CD8-positive, alpha-beta memory T cell (primary cell): ENCODE measurements at regions not wholly inside any gene's neighbourhood (a gene's known extent, or its start where the extent isn't known, plus 50 kb on each side); places are given as distances from the start of the nearest gene placed in this dataset.

ENCODE experiments used
- CTCF ChIA-PET: fragments of 350-600 bp; sonication (Branson Sonifier 250); formaldehyde crosslinking; loops from one replicate; lab custom pipeline; 2021; ENCODE audit warnings: antibody characterized with exemption; lab: Charles Lee
- POLR2A ChIA-PET: fragments of 350-600 bp; sonication (Branson Sonifier 250); formaldehyde crosslinking; loops from one replicate; lab custom pipeline; 2021; ENCODE audit warnings: antibody characterized with exemption; lab: Charles Lee
- DNase-seq, 5 donors: peaks; one replicate each; pipeline versions ENCODE4 v3.0.0 to v3.0.0-alpha.2; 2020 to 2022; ENCODE audit warnings: mixed read lengths in 1 of 5
- H3K27ac ChIP-seq: one replicate; pipeline ENCODE4 v1.7.0; 2013; ENCODE audit warnings: low read depth, mild to moderate bottlenecking, low read length, moderate library complexity
- H3K27me3 ChIP-seq: 2 replicates; pipeline ENCODE4 v1.7.0; 2013; ENCODE audit warnings: low read length, mild to moderate bottlenecking; ENCODE audit not compliant: insufficient read depth, poor library complexity, severe bottlenecking
- H3K36me3 ChIP-seq: 2 replicates; pipeline ENCODE4 v1.7.0; 2013; ENCODE audit warnings: mild to moderate bottlenecking, low read length, moderate library complexity; ENCODE audit not compliant: insufficient read depth
- H3K4me1 ChIP-seq: 2 replicates; pipeline ENCODE4 v1.7.0; 2013; ENCODE audit warnings: mild to moderate bottlenecking, low read length, moderate library complexity; ENCODE audit not compliant: insufficient read depth
- H3K4me3 ChIP-seq: 2 replicates; pipeline ENCODE4 v1.7.0; 2013; ENCODE audit warnings: mild to moderate bottlenecking, low read length
- H3K9me3 ChIP-seq: 2 replicates; pipeline ENCODE4 v1.7.0; 2013; ENCODE audit warnings: mild to moderate bottlenecking, low read length
- H3K27ac Mint-ChIP-seq, 8 donors: one replicate each; pipeline ENCODE4 v1.8.0; 2020 to 2021; ENCODE audit warnings: mixed read lengths in 8 of 8, mild to moderate bottlenecking in 6 of 8, inconsistent platforms in 3 of 8, moderate library complexity in 3 of 8
- H3K27me3 Mint-ChIP-seq, 2 donors: one replicate each; pipeline ENCODE4 v1.8.0; 2020 to 2021; ENCODE audit warnings: mixed read lengths in 2 of 2, mild to moderate bottlenecking in 1 of 2, moderate library complexity in 1 of 2
- H3K36me3 Mint-ChIP-seq, 3 donors: one replicate each; pipeline ENCODE4 v1.8.0; 2020 to 2021; ENCODE audit warnings: mixed read lengths in 3 of 3, inconsistent platforms in 1 of 3, mild to moderate bottlenecking in 1 of 3
- H3K4me1 Mint-ChIP-seq, 3 donors: one replicate each; pipeline ENCODE4 v1.8.0; 2020 to 2021; ENCODE audit warnings: mixed read lengths in 3 of 3, inconsistent platforms in 1 of 3, mild to moderate bottlenecking in 1 of 3
- H3K4me3 Mint-ChIP-seq, 7 donors: one replicate each; pipeline ENCODE4 v1.8.0; 2020 to 2021; ENCODE audit warnings: mixed read lengths in 7 of 7, mild to moderate bottlenecking in 6 of 7, moderate library complexity in 4 of 7, inconsistent platforms in 2 of 7
- H3K9me3 Mint-ChIP-seq, 5 donors: one replicate each; pipeline ENCODE4 v1.8.0; 2020 to 2022; ENCODE audit warnings: mixed read lengths in 5 of 5, mild to moderate bottlenecking in 3 of 5, moderate library complexity in 2 of 5, inconsistent platforms in 1 of 5

GRCh38 chr22:27255580-27255979 is 546.0 kb downstream of the MN1 start:
- H3K27ac Mint-ChIP-seq = no peak overlapping the region
- CTCF ChIA-PET = no interaction called here
- DNase-seq = no peak
- H3K36me3 Mint-ChIP-seq = peaks cover 0 to 2% (median 0%) of the 10 kb centered on the region in 3 donors
- peaks cover 6 to 25% (median 15%) of the 10 kb centered on the region in 5 donors for H3K9me3 Mint-ChIP-seq
- POLR2A ChIA-PET = no interaction called here
- Histone ChIP-seq H3K9me3 (no peaks in the 10 kb centered on the region), H3K36me3 (no peaks in the 10 kb centered on the region), H3K27me3 (no peaks in the 10 kb centered on the region), H3K27ac (no peak overlapping the region), H3K4me3 (no peak overlapping the region), H3K4me1 (no peaks in the 10 kb centered on the region)
- no peak overlapping the region for H3K4me3 Mint-ChIP-seq
- no peaks in the 10 kb centered on the region for H3K4me1 Mint-ChIP-seq
- H3K27me3 Mint-ChIP-seq = peaks cover 7% of the 10 kb centered on the region in 2 donors

- Mint-ChIP-seq H3K27me3 (peaks cover 3 to 17% of the 10 kb centered on the region in 2 donors), H3K4me3 (no peak overlapping the region), H3K9me3 (peaks cover 6 to 24% (median 14%) of the 10 kb centered on the region in 5 donors), H3K4me1 (no peaks in the 10 kb centered on the region), H3K36me3 (peaks cover 0 to 2% (median 0%) of the 10 kb centered on the region in 3 donors), H3K27ac (no peak overlapping the region)
- no peak for DNase-seq
- no peaks in the 10 kb centered on the region for H3K36me3 ChIP-seq
- H3K27me3 ChIP-seq = no peaks in the 10 kb centered on the region
- no peaks in the 10 kb centered on the region for H3K4me1 ChIP-seq
- H3K9me3 ChIP-seq = no peaks in the 10 kb centered on the region
- H3K27ac ChIP-seq = no peak overlapping the region
- H3K4me3 ChIP-seq = no peak overlapping the region
- CTCF ChIA-PET = no interaction called here
- POLR2A ChIA-PET = no interaction called here
Observed at GRCh38 chr22:27257987-27258386, 543.6 kb downstream of the MN1 start.

DNA sequence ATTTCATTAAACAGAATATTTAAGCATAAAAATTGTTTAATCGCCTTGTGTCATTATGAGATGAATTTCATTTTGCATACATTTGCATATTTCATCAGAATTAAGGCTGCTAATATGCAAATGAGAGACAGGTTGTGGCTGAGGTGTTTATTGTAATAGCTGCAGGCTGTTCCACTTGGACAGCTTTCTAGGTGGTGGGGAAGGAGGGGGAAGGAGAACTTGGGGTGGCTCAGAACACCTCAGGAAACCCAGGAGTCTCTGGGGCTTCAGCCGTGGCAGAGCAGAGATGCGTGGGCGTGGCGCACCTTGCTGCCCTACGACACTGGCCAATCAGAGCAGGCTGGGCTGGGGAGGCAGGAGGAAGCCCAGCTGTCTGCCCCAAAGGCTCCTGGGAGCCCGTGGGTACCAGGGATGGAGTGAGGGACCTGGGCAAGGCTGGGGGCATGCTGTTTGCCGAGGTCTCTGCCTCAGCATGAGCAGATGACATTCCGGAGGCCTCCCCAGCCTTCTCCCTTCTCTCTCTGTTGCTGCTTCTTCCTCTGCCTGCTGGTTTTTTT is 542.9 kb downstream of the MN1 start:
- no peak overlapping the region for H3K27ac Mint-ChIP-seq
- DNase-seq = no peak
- Histone ChIP-seq H3K4me1 (no peaks in the 10 kb centered on the region), H3K9me3 (no peaks in the 10 kb centered on the region), H3K36me3 (no peaks in the 10 kb centered on the region), H3K27ac (no peak overlapping the region), H3K27me3 (no peaks in the 10 kb centered on the region), H3K4me3 (no peak overlapping the region)
- peaks cover 6 to 21% of the 10 kb centered on the region in 2 donors for H3K27me3 Mint-ChIP-seq
- H3K9me3 Mint-ChIP-seq = peaks cover 9 to 21% (median 14%) of the 10 kb centered on the region in 5 donors
- no peak overlapping the region for H3K4me3 Mint-ChIP-seq
- CTCF ChIA-PET = no interaction called here
- POLR2A ChIA-PET = no interaction called here
- peaks cover 0 to 2% (median 0%) of the 10 kb centered on the region in 3 donors for H3K36me3 Mint-ChIP-seq
- no peaks in the 10 kb centered on the region for H3K4me1 Mint-ChIP-seq

DNA sequence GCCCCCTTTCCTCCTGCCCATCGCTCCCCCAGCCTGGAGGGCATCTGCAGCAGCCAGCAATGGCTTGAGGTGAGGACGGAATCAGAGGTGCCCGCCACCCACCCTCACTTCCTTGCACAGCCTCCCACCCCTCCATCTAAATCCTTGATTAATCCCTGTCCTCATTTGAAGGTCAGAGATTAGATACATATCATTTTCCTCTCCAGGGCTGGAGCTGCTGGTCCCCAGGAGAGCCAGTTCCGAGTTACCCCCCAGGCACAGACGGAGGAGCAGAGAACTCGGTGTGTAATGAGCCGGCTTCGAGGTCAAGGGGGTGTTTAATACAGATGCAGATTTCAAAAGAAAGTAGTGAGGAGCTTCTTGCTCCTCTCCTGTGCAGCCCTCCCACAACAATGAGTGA is 542.1 kb downstream of the MN1 start:
- CTCF ChIA-PET = no interaction called here
- H3K27ac ChIP-seq = no peak overlapping the region

GRCh38 chr22:27260087-27260698 is 541.4 kb downstream of the MN1 start:
- Mint-ChIP-seq H3K27ac (no peak overlapping the region), H3K4me3 (no peak overlapping the region), H3K36me3 (peaks cover 0 to 2% (median 0%) of the 10 kb centered on the region in 3 donors), H3K4me1 (no peaks in the 10 kb centered on the region), H3K9me3 (peaks cover 6 to 14% (median 12%) of the 10 kb centered on the region in 5 donors), H3K27me3 (peaks cover 4 to 21% of the 10 kb centered on the region in 2 donors)
- H3K9me3 ChIP-seq = no peaks in the 10 kb centered on the region
- no peaks in the 10 kb centered on the region for H3K27me3 ChIP-seq
- POLR2A ChIA-PET = no interaction called here
- CTCF ChIA-PET = no interaction called here
- no peaks in the 10 kb centered on the region for H3K4me1 ChIP-seq
- H3K27ac ChIP-seq = no peak overlapping the region
- DNase-seq = no peak
- no peaks in the 10 kb centered on the region for H3K36me3 ChIP-seq
- no peak overlapping the region for H3K4me3 ChIP-seq

More for the DNA sequence above, 542.1 kb downstream of the MN1 start:
- Histone ChIP-seq H3K36me3 (no peaks in the 10 kb centered on the region), H3K27me3 (no peaks in the 10 kb centered on the region), H3K4me1 (no peaks in the 10 kb centered on the region), H3K4me3 (no peak overlapping the region), H3K9me3 (no peaks in the 10 kb centered on the region)
- Mint-ChIP-seq H3K36me3 (peaks cover 0 to 2% (median 0%) of the 10 kb centered on the region in 3 donors), H3K4me3 (no peak overlapping the region), H3K27ac (no peak overlapping the region), H3K9me3 (peaks cover 7 to 19% (median 12%) of the 10 kb centered on the region in 5 donors), H3K27me3 (peaks cover 4 to 21% of the 10 kb centered on the region in 2 donors), H3K4me1 (no peaks in the 10 kb centered on the region)
- DNase-seq = no peak
- POLR2A ChIA-PET = no interaction called here

- Mint-ChIP-seq H3K36me3 (no peaks in the 10 kb centered on the region), H3K27me3 (peaks cover 8 to 21% of the 10 kb centered on the region in 2 donors)
- POLR2A ChIA-PET = no interaction called here
Observed at GRCh38 chr22:27262361-27262760, 539.2 kb downstream of the MN1 start.

GRCh38 chr22:27264184-27264583 is 537.4 kb downstream of the MN1 start:
- peaks cover 0 to 6% (median 3%) of the 10 kb centered on the region in 5 donors for H3K9me3 Mint-ChIP-seq
- H3K27me3 Mint-ChIP-seq = peaks cover 9 to 21% of the 10 kb centered on the region in 2 donors
- ChIA-PET POLR2A (no interaction called here), CTCF (no interaction called here)
- Histone ChIP-seq H3K9me3 (no peaks in the 10 kb centered on the region), H3K27ac (no peak overlapping the region), H3K4me3 (no peak overlapping the region), H3K4me1 (no peaks in the 10 kb centered on the region), H3K27me3 (no peaks in the 10 kb centered on the region), H3K36me3 (no peaks in the 10 kb centered on the region)
- H3K4me3 Mint-ChIP-seq = no peak overlapping the region
- no peak overlapping the region for H3K27ac Mint-ChIP-seq
- no peaks in the 10 kb centered on the region for H3K36me3 Mint-ChIP-seq
- no peaks in the 10 kb centered on the region for H3K4me1 Mint-ChIP-seq
- DNase-seq = no peak

More at GRCh38 chr22:27262361-27262760, 539.2 kb downstream of the MN1 start:
- Histone ChIP-seq H3K4me3 (no peak overlapping the region), H3K27ac (no peak overlapping the region), H3K27me3 (no peaks in the 10 kb centered on the region), H3K9me3 (no peaks in the 10 kb centered on the region), H3K4me1 (no peaks in the 10 kb centered on the region), H3K36me3 (no peaks in the 10 kb centered on the region)
- CTCF ChIA-PET = no interaction called here
- Mint-ChIP-seq H3K4me3 (no peak overlapping the region), H3K9me3 (peaks cover 0 to 6% (median 4%) of the 10 kb centered on the region in 5 donors), H3K4me1 (no peaks in the 10 kb centered on the region), H3K27ac (no peak overlapping the region)
- DNase-seq = no peak

GRCh38 chr22:27267145-27267544 is 534.4 kb downstream of the MN1 start:
- H3K36me3 ChIP-seq = no peaks in the 10 kb centered on the region
- no peaks in the 10 kb centered on the region for H3K9me3 ChIP-seq
- no peaks in the 10 kb centered on the region for H3K4me1 ChIP-seq
- Mint-ChIP-seq H3K36me3 (no peaks in the 10 kb centered on the region), H3K27ac (no peak overlapping the region), H3K27me3 (peaks cover 16 to 19% of the 10 kb centered on the region in 2 donors), H3K4me3 (no peak overlapping the region), H3K9me3 (peaks cover 0 to 6% (median 3%) of the 10 kb centered on the region in 5 donors), H3K4me1 (no peaks in the 10 kb centered on the region)
- ChIA-PET POLR2A (no interaction called here), CTCF (no interaction called here)
- no peak overlapping the region for H3K27ac ChIP-seq
- H3K27me3 ChIP-seq = no peaks in the 10 kb centered on the region
- no peak overlapping the region for H3K4me3 ChIP-seq
- no peak for DNase-seq
